ENCODE measurements at regions not wholly inside any gene's neighbourhood (a gene's known extent, or its start where the extent isn't known, plus 50 kb on each side); places are given as distances from the start of the nearest gene placed in this dataset.

DNA sequence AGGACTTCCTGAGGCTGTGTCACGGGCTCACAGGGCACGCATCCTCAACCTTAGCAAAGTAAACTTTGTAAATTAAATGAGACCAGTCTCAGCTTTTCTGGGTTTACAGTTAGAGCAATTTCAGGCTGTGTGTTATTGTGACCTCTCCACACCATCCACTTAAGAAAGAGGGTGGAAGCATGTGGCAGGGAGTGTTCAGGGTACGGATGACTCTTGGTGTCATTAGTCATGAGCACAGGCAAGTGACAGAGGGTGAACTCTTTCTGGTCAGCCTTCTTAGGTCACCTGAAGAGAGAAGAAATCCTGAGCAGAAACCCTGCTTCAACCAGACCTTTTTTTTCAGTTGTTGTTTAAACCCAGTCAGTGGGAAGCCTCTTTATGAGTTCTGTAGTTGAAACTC is 207.9 kb downstream of the ICOS start:
- TF ChIP-seq, protein P1, sequence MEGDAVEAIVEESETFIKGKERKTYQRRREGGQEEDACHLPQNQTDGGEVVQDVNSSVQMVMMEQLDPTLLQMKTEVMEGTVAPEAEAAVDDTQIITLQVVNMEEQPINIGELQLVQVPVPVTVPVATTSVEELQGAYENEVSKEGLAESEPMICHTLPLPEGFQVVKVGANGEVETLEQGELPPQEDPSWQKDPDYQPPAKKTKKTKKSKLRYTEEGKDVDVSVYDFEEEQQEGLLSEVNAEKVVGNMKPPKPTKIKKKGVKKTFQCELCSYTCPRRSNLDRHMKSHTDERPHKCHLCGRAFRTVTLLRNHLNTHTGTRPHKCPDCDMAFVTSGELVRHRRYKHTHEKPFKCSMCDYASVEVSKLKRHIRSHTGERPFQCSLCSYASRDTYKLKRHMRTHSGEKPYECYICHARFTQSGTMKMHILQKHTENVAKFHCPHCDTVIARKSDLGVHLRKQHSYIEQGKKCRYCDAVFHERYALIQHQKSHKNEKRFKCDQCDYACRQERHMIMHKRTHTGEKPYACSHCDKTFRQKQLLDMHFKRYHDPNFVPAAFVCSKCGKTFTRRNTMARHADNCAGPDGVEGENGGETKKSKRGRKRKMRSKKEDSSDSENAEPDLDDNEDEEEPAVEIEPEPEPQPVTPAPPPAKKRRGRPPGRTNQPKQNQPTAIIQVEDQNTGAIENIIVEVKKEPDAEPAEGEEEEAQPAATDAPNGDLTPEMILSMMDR (IDR thresholded peaks at IDR 0.05; ENCODE audit: insufficient read depth, low read depth, low read length) = no peak
- TF ChIP-seq EZH2 (IDR thresholded peaks at IDR 0.05; ENCODE audit: insufficient read depth, low read length) = no peak
